A673 (cell line): ENCODE measurements at regions not wholly inside any gene's neighbourhood (a gene's known extent, or its start where the extent isn't known, plus 50 kb on each side); places are given as distances from the start of the nearest gene placed in this dataset.

Experiments
- BruUV-seq: library from RNA; stranded (reverse); fragments of 400-500 nt; replicated peaks from 2 replicates; lab custom pipeline; 2021; lab: Mats Ljungman, UMichigan
- CTCF ChIA-PET: fragments of 300-600 bp; sonication (Branson Sonifier 250); formaldehyde crosslinking; loops from one replicate; lab custom pipeline; 2022; ENCODE audit warnings: antibody characterized with exemption; lab: Charles Lee
- POLR2A ChIA-PET: fragments of 300-600 bp; sonication (Branson Sonifier 250); formaldehyde crosslinking; loops from one replicate; lab custom pipeline; 2022; ENCODE audit warnings: antibody characterized with exemption; ENCODE audit not compliant: low non-redundant PET; lab: Charles Lee
- DNase-seq: peaks from one replicate; pipeline ENCODE4 v3.0.0-alpha.2; 2015; ENCODE audit warnings: low spot score
- H3K27ac ChIP-seq: fragments of 200-600 bp; sonication (generic); 2 replicates; pipeline ENCODE4 v1.5.1; 2016; ENCODE audit warnings: mixed run types, low read depth, mild to moderate bottlenecking, mixed read lengths, antibody characterized with exemption, low read length; ENCODE audit not compliant: poor library complexity, severe bottlenecking
- H3K27me3 ChIP-seq: fragments of 200-600 bp; sonication (generic); replicated peaks from 2 replicates; pipeline ENCODE4 v1.6.1; 2017; ENCODE audit warnings: mixed run types, low read depth, mild to moderate bottlenecking, mixed read lengths, antibody characterized with exemption, low read length; ENCODE audit not compliant: insufficient read depth, poor library complexity
- H3K36me3 ChIP-seq: fragments of 200-600 bp; sonication (generic); 2 replicates; pipeline ENCODE4 v1.6.1; 2016; ENCODE audit warnings: mixed run types, mild to moderate bottlenecking, mixed read lengths, antibody characterized with exemption, low read length; ENCODE audit not compliant: insufficient read depth, poor library complexity, severe bottlenecking
- H3K4me1 ChIP-seq: fragments of 200-600 bp; sonication (generic); 2 replicates; pipeline ENCODE4 v1.6.1; 2017; ENCODE audit warnings: mixed run types, mild to moderate bottlenecking, mixed read lengths, antibody characterized with exemption, low read length; ENCODE audit not compliant: insufficient read depth, poor library complexity, severe bottlenecking
- H3K4me3 ChIP-seq: fragments of 200-600 bp; sonication (generic); 2 replicates; pipeline ENCODE4 v1.5.1; 2016; ENCODE audit warnings: low read depth, mixed run types, mild to moderate bottlenecking, mixed read lengths, low read length; ENCODE audit not compliant: poor library complexity, severe bottlenecking
- H3K9me3 ChIP-seq: fragments of 200-600 bp; sonication (generic); 2 replicates; pipeline ENCODE4 v1.6.1; 2016; ENCODE audit warnings: mixed run types, low read depth, mild to moderate bottlenecking, mixed read lengths, antibody characterized with exemption, low read length; ENCODE audit not compliant: poor library complexity, severe bottlenecking
- CTCF ChIP-seq: fragments of 300-800, 200-600 bp; sonication (generic); conservative IDR thresholded peaks from 2 replicates; pipeline ENCODE4 v1.5.1; 2017; ENCODE audit warnings: low read depth, mild to moderate bottlenecking, antibody characterized with exemption, low read length, moderate library complexity, mixed read lengths
- EZH2 ChIP-seq: fragments of 200-600 bp; sonication (generic); IDR thresholded peaks from 2 replicates; pipeline ENCODE4 v1.6.1; 2017; ENCODE audit warnings: borderline replicate concordance, low read depth, mild to moderate bottlenecking, mixed read lengths, antibody characterized with exemption, low read length; ENCODE audit not compliant: poor library complexity, severe bottlenecking
- intact Hi-C: fragments of 100-400 bp; cut with micrococcal nuclease; formaldehyde crosslinking; loops from one replicate; pipeline ENCODE4 v1.10.0; 2022; ENCODE audit not compliant: unreplicated experiment

GRCh38 chr3:83477563-83477962, 1481.2 kb upstream of the CADM2 start:
- Histone ChIP-seq H3K4me3 (no peak overlapping the region), H3K27ac (no peak overlapping the region), H3K9me3 (no peaks in the 10 kb centered on the region), H3K36me3 (no peaks in the 10 kb centered on the region), H3K27me3 (no peaks in the 10 kb centered on the region), H3K4me1 (no peaks in the 10 kb centered on the region)
- no TSS peak for BruUV-seq
- ChIA-PET CTCF (no interaction called here), POLR2A (no interaction called here)
- DNase-seq: no peak
- TF ChIP-seq CTCF (no peak), EZH2 (no peak)
- intact Hi-C loops: no loop called here

GRCh38 chr3:83482402-83483070, 1476.3 kb upstream of the CADM2 start:
- POLR2A ChIA-PET: no interaction called here
- BruUV-seq: no TSS peak
- TF ChIP-seq CTCF (no peak), EZH2 (no peak)
- Histone ChIP-seq H3K36me3 (no peaks in the 10 kb centered on the region), H3K9me3 (no peaks in the 10 kb centered on the region), H3K27ac (no peak overlapping the region), H3K4me1 (no peaks in the 10 kb centered on the region), H3K27me3 (no peaks in the 10 kb centered on the region), H3K4me3 (no peak overlapping the region)
- intact Hi-C loops: no loop called here
- DNase-seq: no peak
- CTCF ChIA-PET: no interaction called here

- H3K36me3 ChIP-seq: no peaks in the 10 kb centered on the region
- BruUV-seq: no TSS peak
- ChIA-PET POLR2A (no interaction called here), CTCF (no interaction called here)
- H3K27me3 ChIP-seq: no peaks in the 10 kb centered on the region
- H3K4me3 ChIP-seq: no peak overlapping the region
- H3K27ac ChIP-seq: no peak overlapping the region
- TF ChIP-seq EZH2 (no peak), CTCF (no peak)
- intact Hi-C loops: no loop called here
- DNase-seq: peak; percentile 4
- H3K4me1 ChIP-seq: no peaks in the 10 kb centered on the region
- H3K9me3 ChIP-seq: no peaks in the 10 kb centered on the region
These were observed 1462.3 kb upstream of the CADM2 start for GRCh38 chr3:83496462-83496861.
